NT2/D1 (cell line): ENCODE measurements at regions not wholly inside any gene's neighbourhood (a gene's known extent, or its start where the extent isn't known, plus 50 kb on each side); places are given as distances from the start of the nearest gene placed in this dataset.

Experiments used
- YY1 ChIP-seq: IDR thresholded peaks from 2 replicates; pipeline ENCODE4 v1.6.1; 2011; ENCODE audit not compliant: insufficient read length, insufficient read depth
- ZNF274 ChIP-seq: IDR thresholded peaks from 2 replicates; pipeline ENCODE4 v1.6.1; 2011; ENCODE audit warnings: mild to moderate bottlenecking, low read depth, low read length

DNA sequence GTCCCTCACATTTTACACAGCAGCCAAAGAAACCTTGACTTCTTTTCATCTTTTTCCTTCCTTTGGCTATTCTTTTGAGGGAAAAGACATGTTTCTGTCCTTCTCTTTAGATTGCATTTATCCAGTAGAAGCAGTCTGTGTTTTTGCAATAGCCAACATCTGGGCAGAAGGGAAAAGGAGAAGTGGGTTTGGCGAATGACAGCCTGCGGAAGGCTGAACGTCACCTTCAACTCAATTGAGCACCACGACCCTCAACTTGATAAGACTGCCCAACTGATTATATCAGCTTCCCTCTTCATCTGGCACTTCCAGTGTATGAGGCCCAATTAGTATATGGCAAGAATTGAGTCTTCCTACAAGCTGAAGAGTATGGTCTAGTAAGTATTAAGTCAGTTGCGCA, 1997.6 kb upstream of the WWC1 start:
- TF ChIP-seq ZNF274 (no peak), YY1 (no peak)
